Astrocyte (in vitro differentiated cells and primary cell): ENCODE measurements at regions not wholly inside any gene's neighbourhood (a gene's known extent, or its start where the extent isn't known, plus 50 kb on each side); places are given as distances from the start of the nearest gene placed in this dataset.
"Not testable (repeated sequence)": the region's sequence is repeated elsewhere in the genome, so short reads cannot be mapped to it uniquely, and the experiment has no call there.

Source experiments
- DNase-seq: peaks from one replicate; pipeline ENCODE4 v3.0.0-alpha.2; 2010; ENCODE audit warnings: low read depth
- FAIRE-seq: peaks from 2 replicates; lab custom pipeline; 2011; peaks lifted over from hg19 to GRCh38; lab: Jason Lieb, UNC
- H2AFZ ChIP-seq: 2 replicates; pipeline ENCODE4 v1.6.0; 2012; ENCODE audit warnings: low read depth, low read length, inconsistent platforms
- H3K27ac ChIP-seq: 2 replicates; pipeline ENCODE4 v1.5.1; 2011; ENCODE audit warnings: low read depth, low read length, inconsistent platforms
- H3K27me3 ChIP-seq: 2 replicates; pipeline ENCODE4 v1.6.0; 2011; ENCODE audit warnings: low read length, inconsistent platforms; ENCODE audit not compliant: insufficient read depth
- H3K36me3 ChIP-seq: 2 replicates; pipeline ENCODE4 v1.5.1; 2011; ENCODE audit warnings: low read length, inconsistent platforms; ENCODE audit not compliant: insufficient read depth
- H3K4me1 ChIP-seq: 2 replicates; pipeline ENCODE4 v1.5.1; 2011; ENCODE audit warnings: low read length, inconsistent platforms; ENCODE audit not compliant: insufficient read depth
- H3K4me2 ChIP-seq: 2 replicates; pipeline ENCODE4 v1.6.0; 2012; ENCODE audit warnings: low read length, inconsistent platforms
- H3K4me3 ChIP-seq: 2 replicates; pipeline ENCODE4 v1.5.1; 2011; ENCODE audit warnings: low read depth, mild to moderate bottlenecking, low read length, inconsistent platforms; ENCODE audit not compliant: insufficient read depth
- H3K79me2 ChIP-seq: 2 replicates; pipeline ENCODE4 v1.6.0; 2012; ENCODE audit warnings: mild to moderate bottlenecking, low read length, inconsistent platforms; ENCODE audit not compliant: insufficient read depth
- H3K9ac ChIP-seq: 2 replicates; pipeline ENCODE4 v1.6.0; 2012; ENCODE audit warnings: mild to moderate bottlenecking, low read length, inconsistent platforms
- H3K9me3 ChIP-seq: 2 replicates; pipeline ENCODE4 v1.5.1; 2012; ENCODE audit warnings: low read depth, mild to moderate bottlenecking, low read length, inconsistent platforms; ENCODE audit not compliant: insufficient read depth
- H4K20me1 ChIP-seq: 2 replicates; pipeline ENCODE4 v1.6.0; 2012; ENCODE audit warnings: low read length, inconsistent platforms; ENCODE audit not compliant: insufficient read depth
- H3K27ac Mint-ChIP-seq: one replicate; pipeline ENCODE4 v1.8.0; 2021; ENCODE audit warnings: mild to moderate bottlenecking, mixed read lengths; ENCODE audit not compliant: unreplicated experiment
- H3K27me3 Mint-ChIP-seq: one replicate; pipeline ENCODE4 v1.8.0; 2021; ENCODE audit warnings: low read depth, mixed read lengths; ENCODE audit not compliant: unreplicated experiment
- H3K36me3 Mint-ChIP-seq: one replicate; pipeline ENCODE4 v1.8.0; 2021; ENCODE audit warnings: low read depth, mixed read lengths; ENCODE audit not compliant: unreplicated experiment
- H3K4me1 Mint-ChIP-seq: one replicate; pipeline ENCODE4 v1.8.0; 2021; ENCODE audit warnings: low read depth, mixed read lengths; ENCODE audit not compliant: unreplicated experiment
- H3K4me3 Mint-ChIP-seq: one replicate; pipeline ENCODE4 v1.8.0; 2021; ENCODE audit warnings: mild to moderate bottlenecking, moderate library complexity, mixed read lengths; ENCODE audit not compliant: unreplicated experiment
- H3K9me3 Mint-ChIP-seq: one replicate; pipeline ENCODE4 v1.8.0; 2021; ENCODE audit warnings: mild to moderate bottlenecking, mixed read lengths; ENCODE audit not compliant: unreplicated experiment
- CTCF ChIP-seq: IDR thresholded peaks from 2 replicates; pipeline ENCODE4 v1.5.1; 2011; ENCODE audit warnings: low read depth, mild to moderate bottlenecking, inconsistent platforms, low read length, moderate library complexity; ENCODE audit not compliant: insufficient read depth
- EZH2 ChIP-seq: IDR thresholded peaks from 2 replicates; pipeline ENCODE4 v1.6.1; 2012; ENCODE audit warnings: mild to moderate bottlenecking, low read length, inconsistent platforms; ENCODE audit not compliant: insufficient read depth

GRCh38 chr4:129842096-129842495 is 746.1 kb downstream of the C4orf33 start:
- TF ChIP-seq CTCF (no peak), EZH2 (no peak)
- DNase-seq = no peak
- no peak for FAIRE-seq
- no peak overlapping the region for H3K9ac ChIP-seq
- no peaks in the 10 kb centered on the region for H4K20me1 ChIP-seq
- Mint-ChIP-seq H3K4me1 (peaks cover 40% of the 10 kb centered on the region), H3K9me3 (peaks cover 5% of the 10 kb centered on the region), H3K36me3 (no peaks in the 10 kb centered on the region), H3K27ac (no peak overlapping the region), H3K27me3 (no peaks in the 10 kb centered on the region), H3K4me3 (no peak overlapping the region)
- H3K27ac ChIP-seq = no peak overlapping the region
- no peaks in the 10 kb centered on the region for H3K9me3 ChIP-seq
- H3K36me3 ChIP-seq = no peaks in the 10 kb centered on the region
- H3K4me1 ChIP-seq = no peaks in the 10 kb centered on the region
- no peaks in the 10 kb centered on the region for H3K27me3 ChIP-seq
- no peak overlapping the region for H3K4me2 ChIP-seq
- H3K4me3 ChIP-seq = no peak overlapping the region
- H2AFZ ChIP-seq = no peak overlapping the region
- no peaks in the 10 kb centered on the region for H3K79me2 ChIP-seq

- no peaks in the 10 kb centered on the region for H3K27me3 Mint-ChIP-seq
- H3K36me3 Mint-ChIP-seq = no peaks in the 10 kb centered on the region
- Histone ChIP-seq H2AFZ (no peak overlapping the region), H3K36me3 (no peaks in the 10 kb centered on the region), H3K9me3 (no peaks in the 10 kb centered on the region), H3K4me3 (no peak overlapping the region), H3K4me2 (no peak overlapping the region), H3K4me1 (no peaks in the 10 kb centered on the region), H3K27me3 (no peaks in the 10 kb centered on the region), H4K20me1 (no peaks in the 10 kb centered on the region), H3K9ac (no peak overlapping the region), H3K27ac (no peak overlapping the region), H3K79me2 (no peaks in the 10 kb centered on the region)
- TF ChIP-seq EZH2 (no peak), CTCF (no peak)
- no peaks in the 10 kb centered on the region for H3K4me1 Mint-ChIP-seq
- H3K4me3 Mint-ChIP-seq = no peak overlapping the region
- no peak overlapping the region for H3K27ac Mint-ChIP-seq
- FAIRE-seq = no peak
- no peaks in the 10 kb centered on the region for H3K9me3 Mint-ChIP-seq
- no peak for DNase-seq
Measured at GRCh38 chr4:129852434-129852833, 756.5 kb downstream of the C4orf33 start.

GRCh38 chr4:129853685-129854467 is 757.9 kb downstream of the C4orf33 start:
- not testable (repeated sequence) for H3K9me3 ChIP-seq, H3K79me2 ChIP-seq, H3K4me3 Mint-ChIP-seq, H3K4me1 Mint-ChIP-seq, H3K4me3 ChIP-seq, H3K27me3 ChIP-seq, H3K27ac Mint-ChIP-seq, H4K20me1 ChIP-seq, H3K36me3 ChIP-seq, H2AFZ ChIP-seq, FAIRE-seq, H3K27me3 Mint-ChIP-seq, H3K36me3 Mint-ChIP-seq, H3K27ac ChIP-seq, DNase-seq, H3K4me1 ChIP-seq, H3K9me3 Mint-ChIP-seq, H3K9ac ChIP-seq, H3K4me2 ChIP-seq
